Omental fat pad (tissue), 3 donors: ENCODE measurements at regions not wholly inside any gene's neighbourhood (a gene's known extent, or its start where the extent isn't known, plus 50 kb on each side); places are given as distances from the start of the nearest gene placed in this dataset.

ENCODE experiments used
- ATAC-seq: fragments of 150-250 bp; one replicate; pipeline ENCODE4 v1.9.1; 2016; ENCODE audit warnings: mild to moderate bottlenecking, moderate library complexity; ENCODE audit not compliant: low FRiP score
- DNase-seq: peaks from one replicate; pipeline ENCODE4 v3.0.0-alpha.2; 2019; ENCODE audit warnings: low spot score
- CTCF ChIP-seq, 3 donors: fragments of 450-650 bp; IDR thresholded peaks; one replicate each; pipeline ENCODE4 v1.5.1; 2016 to 2017; ENCODE audit warnings: antibody characterized with exemption in 3 of 3, mild to moderate bottlenecking in 3 of 3, moderate library complexity in 2 of 3

- DNase-seq: no peak
- ATAC-seq: no peak
- no peak for TF ChIP-seq CTCF (IDR thresholded peaks at IDR 0.05)
These were observed 335.4 kb upstream of the PFKP start for GRCh38 chr10:2731940-2732339.

DNA sequence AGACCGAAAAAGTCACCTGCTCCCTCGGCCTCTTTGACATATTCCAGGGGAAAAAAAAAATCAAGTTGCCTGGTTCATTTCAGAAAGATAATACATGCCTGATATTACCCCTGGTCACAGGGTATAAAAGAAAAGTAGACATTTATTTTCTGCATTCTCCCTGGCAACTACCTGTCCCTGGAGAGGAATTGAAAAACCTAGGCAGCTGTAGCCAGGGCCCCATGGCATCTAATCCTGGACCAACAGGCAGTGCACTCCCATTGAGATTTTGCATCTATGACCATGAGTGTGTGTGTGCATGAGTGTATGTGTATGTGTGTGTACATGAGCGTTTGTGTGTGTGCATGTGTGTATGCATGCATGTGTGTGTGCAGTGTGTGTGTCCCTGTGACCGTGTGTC is 338.2 kb upstream of the PFKP start:
- no peak for TF ChIP-seq CTCF (IDR thresholded peaks at IDR 0.05)
- no peak for DNase-seq
- no peak for ATAC-seq

DNA sequence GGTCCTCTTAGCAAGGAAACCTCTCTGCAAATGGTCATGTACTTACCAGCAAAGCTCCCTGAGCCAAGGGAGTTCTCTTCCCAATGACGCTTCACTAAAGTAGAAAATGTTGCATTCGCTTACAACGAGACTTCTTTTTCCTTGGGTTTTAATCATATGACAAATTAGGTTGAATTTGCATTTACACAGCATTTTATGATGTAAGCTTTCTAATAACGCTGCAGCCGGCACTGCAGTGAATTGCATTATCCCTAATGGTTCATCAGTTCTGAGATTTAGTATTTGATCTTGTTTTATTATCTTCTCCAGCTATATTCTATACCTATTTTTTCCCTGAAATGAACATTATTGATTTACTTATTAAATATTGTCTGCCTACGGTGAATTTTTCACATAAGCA is 339.3 kb upstream of the PFKP start:
- DNase-seq: no peak
- TF ChIP-seq CTCF (IDR thresholded peaks at IDR 0.05): no peak
- no peak for ATAC-seq

GRCh38 chr10:2716596-2716995 is 350.8 kb upstream of the PFKP start:
- DNase-seq (no peak), ATAC-seq (no peak)

GRCh38 chr10:2714597-2714996 is 352.8 kb upstream of the PFKP start:
- DNase-seq (no peak), ATAC-seq (no peak)
- TF ChIP-seq CTCF (IDR thresholded peaks at IDR 0.05): no peak

More at GRCh38 chr10:2716596-2716995, 350.8 kb upstream of the PFKP start:
- TF ChIP-seq CTCF (IDR thresholded peaks at IDR 0.05): no peak

DNA sequence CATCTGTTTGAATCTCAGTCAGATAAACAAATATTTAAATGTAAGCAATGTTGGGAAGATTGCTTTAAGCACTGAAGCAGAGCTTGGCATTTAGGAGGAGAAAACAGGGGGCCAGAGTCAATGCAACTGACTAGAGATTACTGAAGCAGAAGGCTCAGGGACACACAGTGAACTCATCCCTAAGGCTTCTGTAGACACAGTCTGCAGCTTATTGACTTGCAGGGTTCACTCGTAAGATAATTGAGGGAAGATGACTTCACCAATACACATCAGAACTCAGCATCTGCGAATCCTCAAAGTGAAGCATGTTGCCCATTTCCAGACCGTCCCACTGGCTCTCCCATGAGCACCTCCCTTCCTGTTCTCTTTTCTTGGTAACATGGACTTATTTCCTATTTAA is 363.4 kb upstream of the PFKP start:
- no peak for DNase-seq
- ATAC-seq: no peak
- TF ChIP-seq CTCF (IDR thresholded peaks at IDR 0.05): no peak

GRCh38 chr10:2701802-2702201 is 365.5 kb upstream of the PFKP start:
- no peak for TF ChIP-seq CTCF (IDR thresholded peaks at IDR 0.05)
- ATAC-seq: no peak

More at GRCh38 chr10:2701802-2702201, 365.5 kb upstream of the PFKP start:
- no peak for DNase-seq
